GM12874 (cell line): ENCODE measurements at regions not wholly inside any gene's neighbourhood (a gene's known extent, or its start where the extent isn't known, plus 50 kb on each side); places are given as distances from the start of the nearest gene placed in this dataset.

ENCODE experiments used
- CTCF ChIP-seq: IDR thresholded peaks from 2 replicates; pipeline ENCODE4 v1.5.1; 2011; ENCODE audit warnings: low read depth, mild to moderate bottlenecking, control low read depth, low read length, moderate library complexity; ENCODE audit not compliant: insufficient read depth

- TF ChIP-seq CTCF, result no peak
Observed at GRCh38 chr1:238409191-238409850, 518.6 kb upstream of the ZP4 start.

GRCh38 chr1:238408737-238409136, 518.0 kb upstream of the ZP4 start:
- TF ChIP-seq CTCF, result no peak

- TF ChIP-seq CTCF, result no peak
Observed at GRCh38 chr1:238406098-238406860, 515.6 kb upstream of the ZP4 start.

- no peak for TF ChIP-seq CTCF
Observed at GRCh38 chr1:238404921-238405320, 514.2 kb upstream of the ZP4 start.

GRCh38 chr1:238404481-238404880, 513.8 kb upstream of the ZP4 start:
- no peak for TF ChIP-seq CTCF

- TF ChIP-seq CTCF, result no peak
Observed at GRCh38 chr1:238401144-238401543, 510.4 kb upstream of the ZP4 start.

GRCh38 chr1:238399558-238399957, 508.8 kb upstream of the ZP4 start:
- TF ChIP-seq CTCF, result no peak
